HEK293T (cell line): ENCODE measurements at regions not wholly inside any gene's neighbourhood (a gene's known extent, or its start where the extent isn't known, plus 50 kb on each side); places are given as distances from the start of the nearest gene placed in this dataset.

ENCODE experiments used
- ELF4 ChIP-seq: fragments of 450-650 bp; IDR thresholded peaks from 2 replicates; pipeline ENCODE4 v1.6.1; 2017; ENCODE audit warnings: antibody characterized with exemption
- FOXM1 ChIP-seq: fragments of 450-650 bp; IDR thresholded peaks from 2 replicates; pipeline ENCODE4 v1.6.1; 2017; ENCODE audit warnings: mild to moderate bottlenecking, borderline replicate concordance
- NFRKB ChIP-seq: fragments of 450-650 bp; IDR thresholded peaks from 2 replicates; pipeline ENCODE4 v1.6.1; 2016; ENCODE audit warnings: mild to moderate bottlenecking, moderate library complexity
- SP1 ChIP-seq: fragments of 450-650 bp; IDR thresholded peaks from 2 replicates; pipeline ENCODE4 v1.6.1; 2017
- SUZ12 ChIP-seq: fragments of 450-650 bp; IDR thresholded peaks from 2 replicates; pipeline ENCODE4 v1.6.1; 2016; ENCODE audit warnings: mild to moderate bottlenecking
- TARDBP ChIP-seq: fragments of 450-650 bp; IDR thresholded peaks from 2 replicates; pipeline ENCODE4 v1.6.1; 2016

- no peak for TF ChIP-seq ELF4
- TF ChIP-seq FOXM1, result no peak
- TF ChIP-seq SP1, result no peak
- no peak for TF ChIP-seq SUZ12
- no peak for TF ChIP-seq NFRKB
- TF ChIP-seq TARDBP, result no peak
These were observed 1104.1 kb downstream of the CDH11 start for GRCh38 chr16:64017796-64018195.
